Motor neuron (in vitro differentiated cells): ENCODE measurements at regions not wholly inside any gene's neighbourhood (a gene's known extent, or its start where the extent isn't known, plus 50 kb on each side); places are given as distances from the start of the nearest gene placed in this dataset.

ENCODE experiments used
- ATAC-seq, 8 experiments: fragments of 200-7000 bp; cut with Tn5 transposase; replicated peaks in 6 of 8; 2 replicates each; pipeline ENCODE4 v1.8.0; 2021; ENCODE audit warnings: mild to moderate bottlenecking in 8 of 8, moderate library complexity in 8 of 8
- H3K27ac ChIP-seq, 2 donors: fragments of 250-450 bp; sonication (Bioruptor Pico); 2 replicates each; pipeline ENCODE4 v1.9.0; 2021; ENCODE audit warnings: antibody characterized with exemption in 2 of 2, mild to moderate bottlenecking in 2 of 2, moderate library complexity in 1 of 2
- H3K4me1 ChIP-seq, 2 donors: fragments of 250-450 bp; sonication (Bioruptor Pico); replicated peaks in 1 of 2; 2 replicates each; pipeline ENCODE4 v1.6.1; 2021; ENCODE audit warnings: antibody characterized with exemption in 2 of 2, mild to moderate bottlenecking in 2 of 2, moderate library complexity in 1 of 2
- H3K4me3 ChIP-seq, 5 donors: fragments of 250-450 bp; sonication (Bioruptor Pico); 2 replicates each; pipeline ENCODE4 v1.9.0; 2021; ENCODE audit warnings: antibody characterized with exemption in 5 of 5, mild to moderate bottlenecking in 5 of 5, moderate library complexity in 4 of 5
- WGBS, 10 experiments: fragments of 450-650 bp; shearing (Covaris generic); methylation state at CpG; one replicate each; pipeline ENCODE4 v1.0.0; 2022; 5-methylcytosine and 5-hydroxymethylcytosine counted together
- in situ Hi-C, 9 experiments: fragments of 400-800 bp; cut with MboI; loops; one replicate each; pipeline ENCODE4 v1.15.0; 2021; ENCODE audit warnings: low sequenced_read_pairs in 9 of 9, low pct_unique_long_range_greater_than_20kb in 2 of 9; ENCODE audit not compliant: unreplicated experiment in 9 of 9

DNA sequence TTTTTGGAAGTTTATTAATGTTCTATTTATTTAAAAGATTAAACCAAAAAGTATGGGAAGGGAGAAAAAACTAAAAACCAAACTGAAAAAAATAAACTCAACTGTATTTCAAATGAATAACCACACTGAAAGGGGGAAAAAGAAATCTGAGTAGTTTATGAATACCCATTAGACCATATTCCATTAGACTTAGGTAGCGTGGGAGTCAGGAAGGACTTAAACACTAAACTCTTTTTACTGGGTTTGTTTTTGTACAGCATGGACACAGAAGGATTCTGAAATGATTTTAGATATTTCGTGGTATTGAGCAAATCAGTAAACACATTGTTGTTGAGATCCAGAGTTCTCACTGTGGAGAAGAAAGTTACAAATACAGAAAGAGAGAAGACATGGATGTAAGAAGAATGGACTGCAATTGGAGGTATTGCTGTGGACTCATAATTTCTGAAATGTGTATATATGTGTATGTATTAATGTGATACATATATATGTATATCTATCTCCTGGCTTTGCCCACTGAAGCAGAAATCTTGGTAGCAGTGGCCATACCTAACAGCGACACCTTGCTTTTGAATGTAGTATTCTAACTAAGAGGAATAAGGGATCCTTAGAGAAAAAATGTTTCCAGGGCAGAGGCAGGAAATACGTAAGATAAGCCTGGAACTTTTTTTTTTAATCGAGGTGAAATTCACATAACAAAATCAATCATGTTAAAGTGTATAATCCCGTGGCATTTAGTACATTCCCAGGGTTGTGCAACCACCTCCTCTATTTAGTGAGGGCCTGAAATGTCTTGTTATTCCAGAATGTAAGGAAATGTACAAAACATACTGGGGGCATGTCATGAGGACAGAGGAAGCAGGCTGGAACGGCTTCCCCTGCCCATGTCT, 228.8 kb downstream of the SMARCA2 start:
- no peak for ATAC-seq
- in situ Hi-C loops = no loop called here
- Histone ChIP-seq H3K27ac (peak overlapping the region in 1 of 2 donors; percentile 86), H3K4me3 (no peak overlapping the region), H3K4me1 (peaks cover 24 to 28% of the 10 kb centered on the region in 2 donors)
- WGBS, 10 experiments = 47 to 96% (median 75%) methylated on average over 3 to 7 of the region's 7 CpGs

DNA sequence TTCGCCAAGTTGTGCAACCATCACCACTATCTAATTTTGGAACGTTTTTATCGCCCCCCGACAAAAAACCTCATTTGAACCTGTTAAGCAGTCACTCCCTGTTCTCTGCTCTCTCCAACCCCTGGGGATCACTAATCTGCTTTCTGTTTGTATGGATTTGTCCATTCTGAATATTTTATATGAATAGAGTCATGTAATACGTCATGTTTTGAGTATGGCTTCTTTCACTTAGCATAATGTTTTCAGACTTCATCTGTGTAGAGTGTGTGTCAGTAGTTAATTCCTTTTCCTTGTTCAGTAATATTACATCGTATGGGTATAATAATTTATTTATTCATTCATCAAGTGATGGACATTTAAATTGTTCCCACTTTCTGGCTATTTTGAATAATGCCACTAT, 232.2 kb downstream of the SMARCA2 start:
- ATAC-seq = peak in 3 of 8 experiments; percentile 21 to 86 (median 34)
- in situ Hi-C loops = no loop called here
- Histone ChIP-seq H3K27ac (no peak overlapping the region), H3K4me3 (no peak overlapping the region), H3K4me1 (peaks cover 9 to 15% of the 10 kb centered on the region in 2 donors)
- WGBS, 10 experiments = 41 to 98% (median 88%) methylated on average over 5 to 6 of the region's 6 CpGs

- in situ Hi-C loops = no loop called here
- WGBS, 10 experiments = 0 to 43% (median 0%) methylated on average over 1 of the region's 1 CpG; no CpG with 5 or more reads in 4 of the 10 experiments
Measured at GRCh38 chr9:2248768-2249265, 233.7 kb downstream of the SMARCA2 start.

DNA sequence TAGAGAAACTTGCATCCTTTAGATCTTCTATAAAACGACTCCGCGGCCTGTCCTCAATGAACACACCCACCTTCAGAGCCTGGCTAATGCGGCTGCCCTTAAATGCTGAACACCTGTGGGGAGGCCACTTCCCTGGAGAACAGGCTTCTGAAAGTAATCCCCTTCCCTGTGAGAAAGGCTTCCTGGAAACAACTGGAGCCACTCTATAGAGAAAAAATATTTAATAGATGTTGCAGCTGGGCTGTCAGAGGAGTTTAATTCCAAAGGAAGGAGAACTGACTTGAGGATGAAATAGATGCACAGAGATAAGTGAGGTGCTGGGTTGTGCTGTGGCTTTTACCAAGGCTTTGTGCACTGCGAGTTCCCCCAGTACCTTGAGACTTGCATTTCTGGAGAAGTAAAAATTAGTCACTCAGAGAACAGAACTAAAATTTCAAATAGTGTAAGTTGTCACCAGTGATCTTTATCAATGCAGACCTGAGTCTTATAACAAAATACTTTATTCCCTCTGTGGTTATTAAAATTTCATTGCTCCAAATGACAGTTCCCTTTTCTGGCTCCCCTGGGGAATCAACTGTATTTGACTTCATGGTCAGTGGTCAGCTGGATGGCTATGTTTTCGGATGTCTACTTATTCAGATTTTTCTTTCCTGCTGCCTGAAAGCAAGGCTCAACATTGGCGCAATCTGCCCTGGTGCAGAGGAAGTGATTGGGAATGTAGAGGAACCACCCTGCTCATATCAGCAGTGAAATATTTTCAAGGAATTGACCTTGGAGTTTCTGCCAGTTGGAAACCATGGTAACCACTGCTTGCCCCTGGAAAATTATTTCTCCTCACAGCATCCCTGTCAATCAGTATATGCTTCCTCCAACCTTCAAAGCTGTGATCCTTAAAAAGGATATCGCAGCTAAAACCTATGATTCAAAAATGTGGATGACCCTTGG, 238.8 kb downstream of the SMARCA2 start:
- Histone ChIP-seq H3K4me1 (peaks cover 23 to 25% of the 10 kb centered on the region in 2 donors), H3K4me3 (no peak overlapping the region), H3K27ac (no peak overlapping the region)
- WGBS, 10 experiments = 57 to 97% (median 89%) methylated on average over 1 to 7 of the region's 8 CpGs
- in situ Hi-C loops = loop anchor here in 2 of 9 experiments (25.0 kb wide), 2 partner anchors 92 to 383 kb away; no protein-coding TSS in a partner anchor
- ATAC-seq = peak in 2 of 8 experiments; percentile 17 to 48

More at GRCh38 chr9:2248768-2249265, 233.7 kb downstream of the SMARCA2 start:
- H3K4me3 ChIP-seq = no peak overlapping the region
- peaks cover 4 to 12% of the 10 kb centered on the region in 2 donors for H3K4me1 ChIP-seq
- peak in 1 of 8 experiments; percentile 32 for ATAC-seq
- H3K27ac ChIP-seq = no peak overlapping the region

DNA sequence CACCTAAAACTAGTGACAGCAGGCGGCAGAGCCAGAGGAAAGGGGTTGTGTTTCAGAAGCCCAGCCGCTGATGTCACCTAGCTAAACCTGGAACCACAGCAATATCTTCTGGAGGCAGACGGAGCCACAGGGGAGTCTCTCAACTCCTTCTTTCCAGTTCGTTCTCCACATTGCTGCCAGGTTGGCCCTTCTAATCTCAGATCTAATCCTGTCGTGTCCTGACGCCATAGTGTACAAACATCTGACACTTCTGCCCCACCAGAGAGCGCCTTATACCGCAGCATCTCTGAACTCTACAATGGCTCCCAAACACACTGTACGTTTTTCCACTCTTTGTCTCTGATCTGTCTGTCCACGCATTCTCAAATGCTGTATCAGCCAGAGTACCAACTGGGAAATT, 240.0 kb downstream of the SMARCA2 start:
- ATAC-seq = peak in 2 of 8 experiments; percentile 33 to 68

GRCh38 chr9:2257248-2257929, 242.2 kb downstream of the SMARCA2 start:
- peak overlapping the region; percentile 11 to 36 for H3K27ac ChIP-seq
- no peak overlapping the region for H3K4me3 ChIP-seq
- peak in 4 of 8 experiments; percentile 49 to 68 (median 58) for ATAC-seq
- H3K4me1 ChIP-seq = peaks cover 39% of the 10 kb centered on the region in 2 donors
- in situ Hi-C loops = loop anchor here in 2 of 9 experiments (25.0 kb wide), 2 partner anchors 95 to 380 kb away; no protein-coding TSS in a partner anchor
- 40 to 92% (median 73%) methylated on average over 1 to 6 of the region's 6 CpGs; no CpG with 5 or more reads in 1 of the 10 experiments for WGBS, 10 experiments

More for the DNA sequence above, 240.0 kb downstream of the SMARCA2 start:
- Histone ChIP-seq H3K4me1 (peaks cover 23 to 26% of the 10 kb centered on the region in 2 donors), H3K27ac (no peak overlapping the region), H3K4me3 (no peak overlapping the region)
- in situ Hi-C loops = loop anchor here in 2 of 9 experiments (25.0 kb wide), 2 partner anchors 93 to 382 kb away; no protein-coding TSS in a partner anchor
- WGBS, 10 experiments = 0 to 100% (median 90%) methylated on average over 1 to 10 of the region's 10 CpGs; no CpG with 5 or more reads in 1 of the 10 experiments

DNA sequence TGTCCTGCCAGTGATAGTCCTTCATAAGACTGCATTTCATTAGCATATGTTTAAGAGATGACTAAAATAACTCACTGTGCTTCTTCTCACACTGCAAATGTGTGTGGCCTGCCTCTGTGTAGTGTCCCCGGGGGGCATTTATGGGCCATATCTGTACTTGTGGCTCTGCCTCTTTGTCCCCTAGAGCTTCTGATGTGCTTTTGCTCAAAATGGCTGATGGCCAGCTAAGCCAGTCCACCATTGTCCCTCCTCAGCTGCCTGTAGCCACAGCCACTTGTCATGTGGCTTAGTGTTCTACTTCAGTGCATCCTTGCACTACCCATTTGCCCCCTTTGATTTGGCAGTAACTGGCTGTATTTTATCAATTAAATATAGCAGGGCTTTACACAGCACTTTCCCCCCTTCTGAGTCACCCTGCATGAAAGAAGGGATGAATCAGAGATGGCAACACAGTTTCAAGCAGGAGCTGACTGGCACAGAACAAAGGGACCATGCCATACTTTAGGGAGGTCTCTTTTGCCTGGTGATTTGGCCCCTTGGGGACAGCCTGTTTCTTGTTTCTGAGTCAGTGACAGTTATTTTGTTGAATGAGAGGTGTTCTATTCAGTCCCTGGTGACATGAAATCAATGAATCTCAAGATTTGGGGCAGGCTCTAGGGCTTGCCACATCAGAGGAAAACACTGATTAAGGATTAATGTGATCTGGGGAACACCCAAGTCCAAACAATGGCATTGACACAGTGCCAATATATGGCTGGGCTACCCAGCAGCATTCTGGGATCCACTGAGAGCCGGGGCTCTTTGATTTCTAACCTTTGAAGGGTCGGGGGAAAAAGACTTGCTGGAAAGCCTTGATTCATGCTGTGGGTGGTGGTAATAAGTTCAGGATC, 245.5 kb downstream of the SMARCA2 start:
- Histone ChIP-seq H3K4me3 (no peak overlapping the region), H3K4me1 (peaks cover 29 to 30% of the 10 kb centered on the region in 2 donors), H3K27ac (no peak overlapping the region)
- peak; percentile 70 to 93 (median 84) for ATAC-seq
- in situ Hi-C loops = loop anchor here in 2 of 9 experiments (25.0 kb wide), 2 partner anchors 98 to 377 kb away; no protein-coding TSS in a partner anchor
- WGBS, 10 experiments = 20 to 100% (median 66%) methylated on average over 1 to 3 of the region's 3 CpGs; no CpG with 5 or more reads in 6 of the 10 experiments

GRCh38 chr9:2261421-2262103, 246.4 kb downstream of the SMARCA2 start:
- no peak overlapping the region for H3K27ac ChIP-seq
- no peak for ATAC-seq
- 45 to 100% (median 86%) methylated on average over 1 to 4 of the region's 4 CpGs for WGBS, 10 experiments
- in situ Hi-C loops = loop anchor here in 2 of 9 experiments (25.0 kb wide), 2 partner anchors 99 to 376 kb away; no protein-coding TSS in a partner anchor
- H3K4me1 ChIP-seq = peaks cover 30 to 31% of the 10 kb centered on the region in 2 donors
- no peak overlapping the region for H3K4me3 ChIP-seq

GRCh38 chr9:2262386-2263071, 247.4 kb downstream of the SMARCA2 start:
- in situ Hi-C loops = loop anchor here in 2 of 9 experiments (25.0 kb wide), 2 partner anchors 100 to 375 kb away; no protein-coding TSS in a partner anchor
- no peak overlapping the region for H3K4me3 ChIP-seq
- H3K4me1 ChIP-seq = peaks cover 26 to 32% of the 10 kb centered on the region in 2 donors
- no peak overlapping the region for H3K27ac ChIP-seq
- ATAC-seq = no peak
- 30 to 100% (median 51%) methylated on average over 1 to 4 of the region's 4 CpGs; no CpG with 5 or more reads in 2 of the 10 experiments for WGBS, 10 experiments

DNA sequence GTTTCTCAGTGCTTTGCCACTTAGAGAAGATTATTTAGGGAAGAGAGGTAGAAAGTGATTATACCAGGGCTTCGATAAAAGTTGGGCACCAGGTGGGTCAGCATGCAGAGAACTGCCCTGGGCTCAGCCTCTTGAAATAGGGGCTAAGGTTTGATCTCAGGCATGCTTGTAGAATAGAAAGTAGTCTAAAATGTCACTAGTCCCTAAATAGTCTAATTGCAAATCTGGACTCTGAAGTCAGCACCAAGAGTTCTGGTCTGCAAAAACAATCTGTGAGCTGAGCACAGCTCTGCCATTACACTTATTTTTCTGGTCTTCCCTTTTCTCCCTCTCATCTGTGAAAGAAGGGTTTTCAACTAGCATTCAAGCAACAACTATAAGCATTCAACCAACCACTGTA, 248.0 kb downstream of the SMARCA2 start:
- no peak overlapping the region for H3K27ac ChIP-seq
- H3K4me3 ChIP-seq = no peak overlapping the region
- in situ Hi-C loops = loop anchor here in 2 of 9 experiments (25.0 kb wide), 2 partner anchors 101 to 374 kb away; no protein-coding TSS in a partner anchor
- 40 to 100% (median 80%) methylated on average over 1 of the region's 1 CpG; no CpG with 5 or more reads in 3 of the 10 experiments for WGBS, 10 experiments
- peaks cover 28 to 33% of the 10 kb centered on the region in 2 donors for H3K4me1 ChIP-seq
- no peak for ATAC-seq
